IMR-90 (cell line): ENCODE measurements at regions not wholly inside any gene's neighbourhood (a gene's known extent, or its start where the extent isn't known, plus 50 kb on each side); places are given as distances from the start of the nearest gene placed in this dataset.

Experiments
- ATAC-seq: fragments of 200-7000 bp; cut with Tn5 transposase; 2 replicates; pipeline ENCODE4 v1.9.1; 2020; ENCODE audit warnings: low read depth, mild to moderate bottlenecking, moderate library complexity
- BruUV-seq: library from RNA; stranded (reverse); fragments of 400-500 nt; replicated peaks from 2 replicates; lab custom pipeline; 2021; lab: Mats Ljungman, UMichigan
- CTCF ChIA-PET: fragments of 300-600 bp; formaldehyde crosslinking; extraction: SDS; loops from one replicate; lab custom pipeline; 2021; ENCODE audit warnings: antibody characterized with exemption; lab: Yijun Ruan, JAX
- POLR2A ChIA-PET: fragments of 300-600 bp; sonication (Branson Sonifier 250); formaldehyde crosslinking; loops from one replicate; lab custom pipeline; 2022; ENCODE audit warnings: antibody characterized with exemption; ENCODE audit not compliant: unreplicated experiment; lab: Charles Lee
- DNase-seq: peaks from one replicate; pipeline ENCODE4 v3.0.0; 2013
- H2AFZ ChIP-seq: replicated peaks from 2 replicates; pipeline ENCODE3; 2013; ENCODE audit warnings: low read length, mild to moderate bottlenecking; ENCODE audit not compliant: poor library complexity
- H2AK5ac ChIP-seq: 2 replicates; pipeline ENCODE4 v1.6.1; 2013; ENCODE audit warnings: low read depth, low read length, inconsistent platforms
- H2AK9ac ChIP-seq: replicated peaks from 2 replicates; pipeline ENCODE3; 2013; ENCODE audit warnings: mild to moderate bottlenecking, low read depth, low read length, moderate library complexity; ENCODE audit not compliant: poor library complexity
- H2BK120ac ChIP-seq: 2 replicates; pipeline ENCODE4 v1.6.1; 2013; ENCODE audit warnings: low read depth, low read length, inconsistent platforms
- H2BK15ac ChIP-seq: 3 replicates; pipeline ENCODE4 v1.6.1; 2013; ENCODE audit warnings: low read depth, low read length, inconsistent platforms
- H2BK20ac ChIP-seq: 2 replicates; pipeline ENCODE4 v1.6.1; 2013; ENCODE audit warnings: low read depth, mild to moderate bottlenecking, inconsistent platforms, low read length, moderate library complexity
- H2BK5ac ChIP-seq: 2 replicates; pipeline ENCODE4 v1.6.1; 2013; ENCODE audit warnings: mild to moderate bottlenecking, low read depth, low read length, inconsistent platforms; ENCODE audit not compliant: poor library complexity, severe bottlenecking
- H3K14ac ChIP-seq: replicated peaks from 2 replicates; pipeline ENCODE4 v1.6.1; 2013; ENCODE audit warnings: low read depth, low read length, inconsistent platforms
- H3K18ac ChIP-seq: 2 replicates; pipeline ENCODE4 v1.6.1; 2013; ENCODE audit warnings: low read depth, low read length, control low read depth
- H3K23ac ChIP-seq: 2 replicates; pipeline ENCODE4 v1.6.1; 2013; ENCODE audit warnings: low read depth, low read length, inconsistent platforms
- H3K27ac ChIP-seq: 2 replicates; pipeline ENCODE4 v1.5.1; 2013; ENCODE audit warnings: mild to moderate bottlenecking, control low read depth, low read length; ENCODE audit not compliant: insufficient read depth
- H3K27me3 ChIP-seq: 2 replicates; pipeline ENCODE4 v1.6.1; 2013; ENCODE audit warnings: low read length; ENCODE audit not compliant: control insufficient read depth, insufficient read depth
- H3K36me3 ChIP-seq: 2 replicates; pipeline ENCODE4 v1.6.1; 2013; ENCODE audit warnings: low read length, mixed read lengths; ENCODE audit not compliant: control insufficient read depth, insufficient read depth
- H3K4ac ChIP-seq: 2 replicates; pipeline ENCODE4 v1.6.1; 2013; ENCODE audit warnings: low read depth, low read length, inconsistent platforms
- H3K4me1 ChIP-seq: 2 replicates; pipeline ENCODE4 v1.6.1; 2013; ENCODE audit warnings: low read length, mixed read lengths; ENCODE audit not compliant: control insufficient read depth, insufficient read depth
- H3K4me2 ChIP-seq: 2 replicates; pipeline ENCODE4 v1.6.1; 2013; ENCODE audit warnings: low read depth, mild to moderate bottlenecking, control low read depth, low read length, moderate library complexity
- H3K4me3 ChIP-seq: 2 replicates; pipeline ENCODE4 v1.5.1; 2013; ENCODE audit warnings: low read depth, mild to moderate bottlenecking, control low read depth, low read length, moderate library complexity; ENCODE audit not compliant: insufficient read depth
- H3K56ac ChIP-seq: 2 replicates; pipeline ENCODE4 v1.6.1; 2013; ENCODE audit warnings: low read length, inconsistent platforms; ENCODE audit not compliant: insufficient read depth; ENCODE audit errors: extremely low read depth
- H3K79me1 ChIP-seq, 2 experiments: 2 replicates each; pipeline ENCODE4 v1.6.1; 2013; ENCODE audit warnings: low read length in 2 of 2, inconsistent platforms in 1 of 2, low read depth in 1 of 2
- H3K9ac ChIP-seq: 2 replicates; pipeline ENCODE4 v1.6.1; 2013; ENCODE audit warnings: low read depth, low read length, control low read depth
- H3K9me1 ChIP-seq: 2 replicates; pipeline ENCODE4 v1.6.1; 2013; ENCODE audit warnings: low read length, inconsistent platforms; ENCODE audit not compliant: insufficient read depth
- H3K9me3 ChIP-seq: 2 replicates; pipeline ENCODE4 v1.6.1; 2013; ENCODE audit warnings: low read length; ENCODE audit not compliant: control insufficient read depth, insufficient read depth
- H4K20me1 ChIP-seq: 2 replicates; pipeline ENCODE4 v1.6.1; 2013; ENCODE audit warnings: low read length, inconsistent platforms; ENCODE audit not compliant: insufficient read depth
- H4K5ac ChIP-seq: 2 replicates; pipeline ENCODE4 v1.6.1; 2013; ENCODE audit warnings: mild to moderate bottlenecking, low read depth, low read length, control low read depth
- H4K8ac ChIP-seq, 2 experiments: 2 replicates each; pipeline ENCODE4 v1.6.1; 2013; ENCODE audit warnings: low read depth in 2 of 2, low read length in 2 of 2, control low read depth in 1 of 2, inconsistent platforms in 1 of 2
- H4K91ac ChIP-seq: 2 replicates; pipeline ENCODE4 v1.6.1; 2013; ENCODE audit warnings: low read depth, low read length, inconsistent platforms; ENCODE audit not compliant: insufficient read depth
- BHLHE40 ChIP-seq: fragments of 150-350 bp; IDR thresholded peaks from 2 replicates; pipeline ENCODE4 v1.6.1; 2016; ENCODE audit warnings: mild to moderate bottlenecking, low read depth, low read length
- CEBPB ChIP-seq: IDR thresholded peaks from 2 replicates; pipeline ENCODE4 v1.6.1; 2012; ENCODE audit warnings: low read depth, low read length, improper control_type of control experiment
- CHD1 ChIP-seq: IDR thresholded peaks from 2 replicates; pipeline ENCODE4 v1.6.1; 2012; ENCODE audit warnings: low read depth, low read length, improper control_type of control experiment
- FOS ChIP-seq: fragments of 150-350 bp; IDR thresholded peaks from 2 replicates; pipeline ENCODE4 v1.6.1; 2016; ENCODE audit warnings: low read depth, low read length
- MAFK ChIP-seq: IDR thresholded peaks from 2 replicates; pipeline ENCODE4 v1.6.1; 2012; ENCODE audit warnings: low read depth, low read length, improper control_type of control experiment
- MAZ ChIP-seq: IDR thresholded peaks from 2 replicates; pipeline ENCODE4 v1.6.1; 2012; ENCODE audit warnings: low read depth, mild to moderate bottlenecking, low read length, improper control_type of control experiment, moderate library complexity, borderline replicate concordance
- MXI1 ChIP-seq: IDR thresholded peaks from 2 replicates; pipeline ENCODE4 v1.6.1; 2012; ENCODE audit warnings: low read depth, mild to moderate bottlenecking, low read length, moderate library complexity, borderline replicate concordance
- NFE2L2 ChIP-seq: fragments of 150-350 bp; IDR thresholded peaks from 2 replicates; pipeline ENCODE4 v1.6.1; 2016; ENCODE audit warnings: low read depth, mild to moderate bottlenecking, low read length
- POLR2A ChIP-seq: IDR thresholded peaks from 2 replicates; pipeline ENCODE4 v1.6.1; 2012; ENCODE audit warnings: mild to moderate bottlenecking, low read depth, low read length
- RCOR1 ChIP-seq: IDR thresholded peaks from 2 replicates; pipeline ENCODE4 v1.6.1; 2012; ENCODE audit warnings: mild to moderate bottlenecking, low read length, improper control_type of control experiment; ENCODE audit not compliant: insufficient replicate concordance
- RFX5 ChIP-seq: IDR thresholded peaks from 2 replicates; pipeline ENCODE4 v1.8.0; 2012; ENCODE audit warnings: low read depth, mild to moderate bottlenecking, low read length, moderate library complexity
- WGBS, 2 experiments: methylation state at CpG; one replicate each; pipeline versions ENCODE4 v1.1.5 to v1.1.7; 2013; ENCODE audit warnings: missing lambda C conversion rate in 2 of 2; ENCODE audit not compliant: insufficient read length in 1 of 2; ENCODE audit errors: extremely low coverage in 2 of 2; 5-methylcytosine and 5-hydroxymethylcytosine counted together
- dilution Hi-C: fragments of 300-500 bp; cut with HindIII; formaldehyde crosslinking; loops from one replicate; pipeline ENCODE4 v1.14.3; 2018; ENCODE audit warnings: low sequenced_read_pairs; ENCODE audit not compliant: unreplicated experiment
- in situ Hi-C: fragments of 300-500 bp; cut with MboI; formaldehyde crosslinking; loops from 3 replicates; pipeline ENCODE4 v1.14.3; 2019; ENCODE audit warnings: low sequenced_read_pairs, inconsistent platforms, mixed read lengths
- intact Hi-C: fragments of 100-400 bp; cut with micrococcal nuclease; formaldehyde crosslinking; loops from 2 replicates; pipeline ENCODE4 v1.10.0; 2022
- TF ChIP-seq, protein P1 (sequence below): conservative IDR thresholded peaks from 2 replicates; pipeline ENCODE4 v1.5.1; 2012; ENCODE audit warnings: mild to moderate bottlenecking, low read depth, low read length, improper control_type of control experiment
- TF ChIP-seq, protein P2 (sequence below): fragments of 150-350 bp; IDR thresholded peaks from 2 replicates; pipeline ENCODE4 v1.6.1; 2017; ENCODE audit warnings: mild to moderate bottlenecking, antibody characterized with exemption, low read length, low read depth
- TF ChIP-seq, protein P3 (sequence below): fragments of 150-350 bp; IDR thresholded peaks from 2 replicates; pipeline ENCODE4 v1.6.1; 2016; ENCODE audit warnings: low read depth, mild to moderate bottlenecking, low read length, moderate library complexity, borderline replicate concordance

GRCh38 chr18:61618816-61619215, 274.0 kb downstream of the RNF152 start:
- Histone ChIP-seq H4K91ac (no peak overlapping the region), H3K9me1 (no peaks in the 10 kb centered on the region), H4K8ac (no peak overlapping the region), H3K4ac (no peak overlapping the region), H3K4me2 (no peak overlapping the region), H2BK15ac (no peak overlapping the region), H3K9me3 (no peaks in the 10 kb centered on the region), H3K9ac (no peak overlapping the region), H2BK20ac (no peak overlapping the region), H2BK120ac (no peak overlapping the region), H3K27ac (no peak overlapping the region), H2AK5ac (no peak overlapping the region), H2AFZ (no peak overlapping the region), H3K4me3 (no peak overlapping the region), H3K18ac (no peak overlapping the region), H4K20me1 (no peaks in the 10 kb centered on the region), H3K79me1 (no peaks in the 10 kb centered on the region), H3K4me1 (no peaks in the 10 kb centered on the region), H3K14ac (no peak overlapping the region), H3K27me3 (no peaks in the 10 kb centered on the region), H2AK9ac (no peak overlapping the region), H3K36me3 (no peaks in the 10 kb centered on the region), H4K5ac (no peak overlapping the region), H3K23ac (no peak overlapping the region), H2BK5ac (no peak overlapping the region), H3K56ac (no peak overlapping the region)
- intact Hi-C loops, result no loop called here
- in situ Hi-C loops, result no loop called here
- no CpG with 5 or more reads among the region's 3 CpGs for WGBS, 2 experiments
- ChIA-PET CTCF (no interaction called here), POLR2A (no interaction called here)
- dilution Hi-C loops, result no loop called here
- ATAC-seq (no peak), DNase-seq (no peak)
- TF ChIP-seq, protein P1, sequence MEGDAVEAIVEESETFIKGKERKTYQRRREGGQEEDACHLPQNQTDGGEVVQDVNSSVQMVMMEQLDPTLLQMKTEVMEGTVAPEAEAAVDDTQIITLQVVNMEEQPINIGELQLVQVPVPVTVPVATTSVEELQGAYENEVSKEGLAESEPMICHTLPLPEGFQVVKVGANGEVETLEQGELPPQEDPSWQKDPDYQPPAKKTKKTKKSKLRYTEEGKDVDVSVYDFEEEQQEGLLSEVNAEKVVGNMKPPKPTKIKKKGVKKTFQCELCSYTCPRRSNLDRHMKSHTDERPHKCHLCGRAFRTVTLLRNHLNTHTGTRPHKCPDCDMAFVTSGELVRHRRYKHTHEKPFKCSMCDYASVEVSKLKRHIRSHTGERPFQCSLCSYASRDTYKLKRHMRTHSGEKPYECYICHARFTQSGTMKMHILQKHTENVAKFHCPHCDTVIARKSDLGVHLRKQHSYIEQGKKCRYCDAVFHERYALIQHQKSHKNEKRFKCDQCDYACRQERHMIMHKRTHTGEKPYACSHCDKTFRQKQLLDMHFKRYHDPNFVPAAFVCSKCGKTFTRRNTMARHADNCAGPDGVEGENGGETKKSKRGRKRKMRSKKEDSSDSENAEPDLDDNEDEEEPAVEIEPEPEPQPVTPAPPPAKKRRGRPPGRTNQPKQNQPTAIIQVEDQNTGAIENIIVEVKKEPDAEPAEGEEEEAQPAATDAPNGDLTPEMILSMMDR, result no peak
- TF ChIP-seq CHD1, result no peak
- TF ChIP-seq FOS, result no peak
- no peak for TF ChIP-seq RCOR1
- no peak for TF ChIP-seq BHLHE40
- TF ChIP-seq, protein P2, sequence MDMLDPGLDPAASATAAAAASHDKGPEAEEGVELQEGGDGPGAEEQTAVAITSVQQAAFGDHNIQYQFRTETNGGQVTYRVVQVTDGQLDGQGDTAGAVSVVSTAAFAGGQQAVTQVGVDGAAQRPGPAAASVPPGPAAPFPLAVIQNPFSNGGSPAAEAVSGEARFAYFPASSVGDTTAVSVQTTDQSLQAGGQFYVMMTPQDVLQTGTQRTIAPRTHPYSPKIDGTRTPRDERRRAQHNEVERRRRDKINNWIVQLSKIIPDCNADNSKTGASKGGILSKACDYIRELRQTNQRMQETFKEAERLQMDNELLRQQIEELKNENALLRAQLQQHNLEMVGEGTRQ, result no peak
- no peak for TF ChIP-seq POLR2A
- no peak for TF ChIP-seq MAZ
- TF ChIP-seq RFX5, result no peak
- no peak for TF ChIP-seq MXI1
- TF ChIP-seq, protein P3, sequence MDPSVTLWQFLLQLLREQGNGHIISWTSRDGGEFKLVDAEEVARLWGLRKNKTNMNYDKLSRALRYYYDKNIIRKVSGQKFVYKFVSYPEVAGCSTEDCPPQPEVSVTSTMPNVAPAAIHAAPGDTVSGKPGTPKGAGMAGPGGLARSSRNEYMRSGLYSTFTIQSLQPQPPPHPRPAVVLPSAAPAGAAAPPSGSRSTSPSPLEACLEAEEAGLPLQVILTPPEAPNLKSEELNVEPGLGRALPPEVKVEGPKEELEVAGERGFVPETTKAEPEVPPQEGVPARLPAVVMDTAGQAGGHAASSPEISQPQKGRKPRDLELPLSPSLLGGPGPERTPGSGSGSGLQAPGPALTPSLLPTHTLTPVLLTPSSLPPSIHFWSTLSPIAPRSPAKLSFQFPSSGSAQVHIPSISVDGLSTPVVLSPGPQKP, result no peak
- no peak for TF ChIP-seq MAFK
- TF ChIP-seq NFE2L2, result no peak
- no peak for TF ChIP-seq CEBPB
- BruUV-seq, result no TSS peak
